Tibial artery (tissue), 4 donors: ENCODE measurements at regions not wholly inside any gene's neighbourhood (a gene's known extent, or its start where the extent isn't known, plus 50 kb on each side); places are given as distances from the start of the nearest gene placed in this dataset.

Experiments used
- DNase-seq, 2 donors: peaks; one replicate each; pipeline ENCODE4 v3.0.0-alpha.2; 2019
- H3K27ac ChIP-seq, 2 donors: fragments of 200-600 bp; sonication (generic) in 1 of 2; 1 replicate in 1 of 2; 2 replicates in 1 of 2; pipeline ENCODE4 v1.5.1; 2018 to 2019; ENCODE audit warnings: mild to moderate bottlenecking in 1 of 2
- H3K27me3 ChIP-seq, 2 donors: fragments of 200-600 bp; sonication (generic) in 1 of 2; one replicate each; pipeline versions ENCODE4 v1.5.1 to v1.6.0; 2016 to 2019
- H3K36me3 ChIP-seq, 3 donors: fragments of 200-600 bp; sonication (generic) in 2 of 3; one replicate each; pipeline ENCODE4 v1.5.1; 2016 to 2019; ENCODE audit warnings: mild to moderate bottlenecking in 2 of 3
- H3K4me1 ChIP-seq, 4 donors: fragments of 200-600 bp; sonication (generic) in 2 of 4; 1 replicate in 3 of 4; 2 replicates in 1 of 4; pipeline ENCODE4 v1.5.1; 2016 to 2019
- H3K4me3 ChIP-seq, 2 donors: fragments of 200-600 bp; sonication (generic) in 1 of 2; 1 replicate in 1 of 2; 2 replicates in 1 of 2; pipeline ENCODE4 v1.5.1; 2018 to 2019; ENCODE audit warnings: mild to moderate bottlenecking in 2 of 2
- H3K9me3 ChIP-seq, 3 donors: fragments of 200-600 bp; sonication (generic) in 1 of 3; one replicate each; pipeline ENCODE4 v1.5.1; 2016 to 2019
- CTCF ChIP-seq, 2 experiments: fragments of 200-600 bp in 1 of 2; fragments of 450-650 bp in 1 of 2; IDR thresholded peaks; one replicate each; pipeline ENCODE4 v1.5.1; 2017 to 2019; ENCODE audit warnings: antibody characterized with exemption in 2 of 2, mild to moderate bottlenecking in 1 of 2, moderate library complexity in 1 of 2
- intact Hi-C: fragments of 100-400 bp; cut with DNase I; formaldehyde crosslinking; loops from one replicate; pipeline ENCODE4 v1.15.0; 2023; ENCODE audit warnings: low total_unique reads

- Histone ChIP-seq H3K27ac (no peak overlapping the region), H3K9me3 (no peaks in the 10 kb centered on the region), H3K4me3 (no peak overlapping the region), H3K36me3 (no peaks in the 10 kb centered on the region), H3K4me1 (no peaks in the 10 kb centered on the region), H3K27me3 (no peaks in the 10 kb centered on the region)
- no peak for DNase-seq
- TF ChIP-seq CTCF (IDR thresholded peaks at IDR 0.05), result no peak
- intact Hi-C loops, result no loop called here
Observed at GRCh38 chr19:31223740-31224534, 125.3 kb downstream of the TSHZ3 start.

GRCh38 chr19:31220540-31220939 is 128.7 kb downstream of the TSHZ3 start:
- no peak for TF ChIP-seq CTCF (IDR thresholded peaks at IDR 0.05)
- Histone ChIP-seq H3K4me1 (no peaks in the 10 kb centered on the region), H3K27me3 (no peaks in the 10 kb centered on the region), H3K9me3 (no peaks in the 10 kb centered on the region), H3K27ac (no peak overlapping the region), H3K4me3 (no peak overlapping the region), H3K36me3 (no peaks in the 10 kb centered on the region)
- intact Hi-C loops, result no loop called here
- DNase-seq, result no peak

DNA sequence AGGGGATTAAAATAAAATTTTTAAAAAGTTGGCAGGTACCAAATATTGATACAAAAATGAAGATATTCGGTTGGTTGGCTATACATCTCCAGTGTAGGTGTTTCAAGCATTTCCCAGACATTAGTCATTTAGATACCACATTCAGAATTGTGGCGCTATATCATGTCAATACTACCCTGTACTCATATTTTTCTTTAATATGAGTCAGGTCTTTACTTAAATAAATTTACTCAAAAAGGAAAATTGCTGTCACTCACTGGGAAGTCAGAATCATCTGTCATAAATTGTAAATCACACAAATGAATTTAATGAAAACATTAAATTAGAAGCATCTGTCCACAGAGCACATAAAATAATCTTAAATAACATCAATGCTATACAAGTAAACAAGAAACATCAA is 134.2 kb downstream of the TSHZ3 start:
- no peaks in the 10 kb centered on the region for H3K27me3 ChIP-seq
- DNase-seq, result no peak
- no peaks in the 10 kb centered on the region for H3K4me1 ChIP-seq
- TF ChIP-seq CTCF (IDR thresholded peaks at IDR 0.05), result no peak
- H3K27ac ChIP-seq, result no peak overlapping the region
- no peaks in the 10 kb centered on the region for H3K9me3 ChIP-seq
- intact Hi-C loops, result no loop called here
- H3K36me3 ChIP-seq, result no peaks in the 10 kb centered on the region
- H3K4me3 ChIP-seq, result no peak overlapping the region

DNA sequence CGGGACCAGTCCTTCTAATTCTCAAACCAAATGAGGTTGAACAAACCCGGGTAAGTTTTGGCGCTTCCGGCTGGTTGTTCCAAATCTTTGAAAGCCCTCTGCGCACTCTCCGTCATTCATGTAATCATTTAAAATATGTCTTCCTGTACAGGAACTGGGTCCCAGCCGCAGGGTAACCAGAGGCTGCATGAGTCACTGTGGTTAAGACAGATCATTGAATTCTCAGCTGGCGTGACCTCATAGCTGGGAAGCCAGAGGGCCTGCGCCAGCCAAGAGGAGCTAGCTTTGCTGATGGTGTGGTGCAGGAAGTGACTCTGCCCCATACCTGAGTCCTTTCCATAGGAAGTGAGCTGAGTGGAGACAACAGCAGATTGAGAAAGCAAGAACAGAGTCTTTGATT is 135.2 kb downstream of the TSHZ3 start:
- Histone ChIP-seq H3K27me3 (no peaks in the 10 kb centered on the region), H3K27ac (no peak overlapping the region), H3K9me3 (no peaks in the 10 kb centered on the region), H3K4me1 (no peaks in the 10 kb centered on the region), H3K4me3 (no peak overlapping the region), H3K36me3 (no peaks in the 10 kb centered on the region)
- TF ChIP-seq CTCF (IDR thresholded peaks at IDR 0.05), result no peak
- peak; percentile 59 to 67 for DNase-seq
- intact Hi-C loops, result no loop called here

GRCh38 chr19:31211088-31211487 is 138.1 kb downstream of the TSHZ3 start:
- no peak for DNase-seq
- no peaks in the 10 kb centered on the region for H3K9me3 ChIP-seq

More at GRCh38 chr19:31211088-31211487, 138.1 kb downstream of the TSHZ3 start:
- intact Hi-C loops, result no loop called here
- H3K27me3 ChIP-seq, result no peaks in the 10 kb centered on the region
- no peak overlapping the region for H3K27ac ChIP-seq
- no peak for TF ChIP-seq CTCF (IDR thresholded peaks at IDR 0.05)
- H3K4me3 ChIP-seq, result no peak overlapping the region
- H3K36me3 ChIP-seq, result no peaks in the 10 kb centered on the region
- H3K4me1 ChIP-seq, result no peaks in the 10 kb centered on the region
